Neural cell (in vitro differentiated cells): ENCODE measurements at regions not wholly inside any gene's neighbourhood (a gene's known extent, or its start where the extent isn't known, plus 50 kb on each side); places are given as distances from the start of the nearest gene placed in this dataset.

Source experiments
- H2AFZ ChIP-seq: fragments of 200-600, 300-800 bp; sonication (generic), shearing (Covaris generic); 2 replicates; pipeline ENCODE4 v1.6.0; 2014; ENCODE audit warnings: low read depth, mild to moderate bottlenecking, antibody characterized with exemption, low read length, moderate library complexity
- H3F3A ChIP-seq: fragments of 200-600 bp; shearing (Covaris generic); 2 replicates; pipeline ENCODE4 v1.6.1; 2016; ENCODE audit warnings: mild to moderate bottlenecking, moderate library complexity, mixed read lengths, antibody characterized with exemption, low read length; ENCODE audit not compliant: insufficient read depth, poor library complexity, severe bottlenecking
- H3K27ac ChIP-seq: fragments of 200-600, 300-800 bp; sonication (generic), shearing (Covaris generic); 2 replicates; pipeline ENCODE4 v1.5.1; 2014; ENCODE audit warnings: mild to moderate bottlenecking, low read length, moderate library complexity
- H3K27me3 ChIP-seq: fragments of 300-800, 200-600 bp; sonication (generic), shearing (Covaris generic); 2 replicates; pipeline ENCODE4 v1.6.0; 2014; ENCODE audit warnings: mild to moderate bottlenecking, low read depth, low read length, moderate library complexity; ENCODE audit not compliant: insufficient read depth
- H3K36me3 ChIP-seq: fragments of 300-800, 200-600 bp; sonication (generic), shearing (Covaris generic); 2 replicates; pipeline ENCODE4 v1.5.1; 2014; ENCODE audit warnings: mild to moderate bottlenecking, antibody characterized with exemption, low read length, moderate library complexity; ENCODE audit not compliant: insufficient read depth
- H3K4me2 ChIP-seq: fragments of 300-800, 200-600 bp; sonication (generic), shearing (Covaris generic); 2 replicates; pipeline ENCODE4 v1.6.0; 2014; ENCODE audit warnings: mild to moderate bottlenecking, low read length
- H3K4me3 ChIP-seq: fragments of 300-800, 200-600 bp; sonication (generic), shearing (Covaris generic); 2 replicates; pipeline ENCODE4 v1.5.1; 2014; ENCODE audit warnings: mild to moderate bottlenecking, low read length, moderate library complexity
- H3K79me2 ChIP-seq: fragments of 200-600 bp; shearing (Covaris generic); replicated peaks from 2 replicates; pipeline ENCODE4 v1.6.0; 2014; ENCODE audit warnings: mild to moderate bottlenecking, low read length, moderate library complexity; ENCODE audit not compliant: insufficient read depth
- H3K9ac ChIP-seq: fragments of 300-800, 200-600 bp; sonication (generic), shearing (Covaris generic); 2 replicates; pipeline ENCODE4 v1.6.1; 2016; ENCODE audit warnings: mild to moderate bottlenecking, low read length, mixed read lengths
- H3K9me2 ChIP-seq: fragments of 200-600 bp; shearing (Covaris generic); 2 replicates; pipeline ENCODE4 v1.6.1; 2016; ENCODE audit warnings: mild to moderate bottlenecking, low read length, mixed read lengths; ENCODE audit not compliant: insufficient read depth
- H3K9me3 ChIP-seq: fragments of 200-600, 300-800 bp; sonication (generic), shearing (Covaris generic); 2 replicates; pipeline ENCODE4 v1.6.1; 2016; ENCODE audit warnings: mild to moderate bottlenecking, mixed run types, low read length, moderate library complexity, mixed read lengths
- H4K20me1 ChIP-seq: fragments of 200-600 bp; shearing (Covaris generic); 2 replicates; pipeline ENCODE4 v1.6.1; 2016; ENCODE audit warnings: mild to moderate bottlenecking, mixed run types; ENCODE audit not compliant: insufficient read depth
- EP300 ChIP-seq: fragments of 450-650 bp; conservative IDR thresholded peaks from 2 replicates; pipeline ENCODE4 v1.6.1; 2014; ENCODE audit warnings: antibody characterized with exemption, mild to moderate bottlenecking, moderate library complexity; ENCODE audit not compliant: poor library complexity, severe bottlenecking
- EZH2 ChIP-seq: fragments of 200-600, 300-800 bp; shearing (Covaris generic), sonication (generic); IDR thresholded peaks from 2 replicates; pipeline ENCODE4 v1.6.1; 2014; ENCODE audit warnings: antibody characterized with exemption, low read length, borderline replicate concordance, mild to moderate bottlenecking; ENCODE audit not compliant: insufficient read depth, poor library complexity, severe bottlenecking
- MXI1 ChIP-seq: fragments of 450-650 bp; conservative IDR thresholded peaks from 2 replicates; pipeline ENCODE4 v1.6.1; 2014; ENCODE audit warnings: antibody characterized with exemption, mild to moderate bottlenecking; ENCODE audit not compliant: poor library complexity, severe bottlenecking
- POLR2AphosphoS5 ChIP-seq: IDR thresholded peaks from 2 replicates; pipeline ENCODE4 v1.6.1; 2012
- RAD21 ChIP-seq: fragments of 450-650 bp; conservative IDR thresholded peaks from 2 replicates; pipeline ENCODE4 v1.6.1; 2014; ENCODE audit warnings: antibody characterized with exemption, mild to moderate bottlenecking, moderate library complexity
- REST ChIP-seq: IDR thresholded peaks from 2 replicates; pipeline ENCODE4 v1.6.1; 2012; ENCODE audit warnings: borderline replicate concordance
- SMC3 ChIP-seq: fragments of 450-650 bp; conservative IDR thresholded peaks from 2 replicates; pipeline ENCODE4 v1.6.1; 2014; ENCODE audit warnings: antibody characterized with exemption, mild to moderate bottlenecking, moderate library complexity; ENCODE audit not compliant: poor library complexity
- TAF1 ChIP-seq: IDR thresholded peaks from 2 replicates; pipeline ENCODE4 v1.6.1; 2012; ENCODE audit warnings: low read depth
- TF ChIP-seq, protein P1 (sequence below): fragments of 450-650 bp; IDR thresholded peaks from 2 replicates; pipeline ENCODE4 v1.5.1; 2014; ENCODE audit warnings: antibody characterized with exemption, mild to moderate bottlenecking, moderate library complexity; ENCODE audit not compliant: poor library complexity, severe bottlenecking

- Histone ChIP-seq H3K4me3 (no peak overlapping the region), H3K79me2 (no peaks in the 10 kb centered on the region), H3K27me3 (no peaks in the 10 kb centered on the region), H3K9me2 (no peaks in the 10 kb centered on the region), H3K9me3 (no peaks in the 10 kb centered on the region), H4K20me1 (no peaks in the 10 kb centered on the region), H3K4me2 (no peak overlapping the region), H3F3A (no peaks in the 10 kb centered on the region), H3K9ac (no peak overlapping the region), H2AFZ (no peak overlapping the region), H3K36me3 (no peaks in the 10 kb centered on the region), H3K27ac (no peak overlapping the region)
- no peak for TF ChIP-seq TAF1
- no peak for TF ChIP-seq MXI1
- TF ChIP-seq SMC3, result no peak
- no peak for TF ChIP-seq RAD21
- no peak for TF ChIP-seq EP300
- TF ChIP-seq, protein P1, sequence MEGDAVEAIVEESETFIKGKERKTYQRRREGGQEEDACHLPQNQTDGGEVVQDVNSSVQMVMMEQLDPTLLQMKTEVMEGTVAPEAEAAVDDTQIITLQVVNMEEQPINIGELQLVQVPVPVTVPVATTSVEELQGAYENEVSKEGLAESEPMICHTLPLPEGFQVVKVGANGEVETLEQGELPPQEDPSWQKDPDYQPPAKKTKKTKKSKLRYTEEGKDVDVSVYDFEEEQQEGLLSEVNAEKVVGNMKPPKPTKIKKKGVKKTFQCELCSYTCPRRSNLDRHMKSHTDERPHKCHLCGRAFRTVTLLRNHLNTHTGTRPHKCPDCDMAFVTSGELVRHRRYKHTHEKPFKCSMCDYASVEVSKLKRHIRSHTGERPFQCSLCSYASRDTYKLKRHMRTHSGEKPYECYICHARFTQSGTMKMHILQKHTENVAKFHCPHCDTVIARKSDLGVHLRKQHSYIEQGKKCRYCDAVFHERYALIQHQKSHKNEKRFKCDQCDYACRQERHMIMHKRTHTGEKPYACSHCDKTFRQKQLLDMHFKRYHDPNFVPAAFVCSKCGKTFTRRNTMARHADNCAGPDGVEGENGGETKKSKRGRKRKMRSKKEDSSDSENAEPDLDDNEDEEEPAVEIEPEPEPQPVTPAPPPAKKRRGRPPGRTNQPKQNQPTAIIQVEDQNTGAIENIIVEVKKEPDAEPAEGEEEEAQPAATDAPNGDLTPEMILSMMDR, result no peak
- no peak for TF ChIP-seq EZH2
Observed at GRCh38 chr2:126367361-126367760, 288.6 kb upstream of the GYPC start.

DNA sequence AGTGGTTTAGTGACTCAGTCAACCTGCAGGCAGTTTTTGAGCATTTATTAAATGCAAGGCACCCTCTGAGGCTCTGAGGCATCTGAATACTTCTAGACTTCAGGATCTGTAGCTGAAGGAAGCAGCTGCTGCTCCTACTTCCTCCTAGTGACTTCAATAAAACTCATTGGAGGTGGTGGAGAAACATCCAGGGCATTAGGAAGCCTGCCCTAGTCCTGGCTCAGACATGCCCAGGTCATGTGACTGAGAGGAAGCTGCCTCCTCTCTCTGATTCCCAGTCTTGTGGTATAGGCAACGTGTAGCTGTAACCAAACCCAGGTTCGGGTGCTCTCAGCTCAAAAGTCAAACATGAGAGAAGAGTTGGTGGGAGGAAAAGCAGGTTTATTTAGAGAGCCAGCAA lies 287.2 kb upstream of the GYPC start:
- Histone ChIP-seq H2AFZ (no peak overlapping the region), H3F3A (no peaks in the 10 kb centered on the region), H3K4me3 (no peak overlapping the region), H3K36me3 (no peaks in the 10 kb centered on the region), H3K9ac (no peak overlapping the region), H3K27ac (no peak overlapping the region), H3K9me2 (no peaks in the 10 kb centered on the region), H3K27me3 (no peaks in the 10 kb centered on the region), H3K79me2 (no peaks in the 10 kb centered on the region), H3K9me3 (no peaks in the 10 kb centered on the region), H3K4me2 (no peak overlapping the region), H4K20me1 (no peaks in the 10 kb centered on the region)
- TF ChIP-seq REST (no peak), SMC3 (no peak), TAF1 (no peak), POLR2AphosphoS5 (no peak), RAD21 (no peak), MXI1 (no peak), EP300 (no peak), EZH2 (no peak)
- TF ChIP-seq, protein P1, result no peak
